GM18519 (cell line): ENCODE measurements at regions not wholly inside any gene's neighbourhood (a gene's known extent, or its start where the extent isn't known, plus 50 kb on each side); places are given as distances from the start of the nearest gene placed in this dataset.
"Not testable (repeated sequence)": the region's sequence is repeated elsewhere in the genome, so short reads cannot be mapped to it uniquely, and the experiment has no call there.

Experiments used
- ATAC-seq: cut with Tn5 transposase; IDR thresholded peaks from one replicate; pipeline ENCODE4 v1.9.1; 2021; ENCODE audit warnings: mild to moderate bottlenecking, moderate library complexity; ENCODE audit not compliant: unreplicated experiment, low FRiP score

DNA sequence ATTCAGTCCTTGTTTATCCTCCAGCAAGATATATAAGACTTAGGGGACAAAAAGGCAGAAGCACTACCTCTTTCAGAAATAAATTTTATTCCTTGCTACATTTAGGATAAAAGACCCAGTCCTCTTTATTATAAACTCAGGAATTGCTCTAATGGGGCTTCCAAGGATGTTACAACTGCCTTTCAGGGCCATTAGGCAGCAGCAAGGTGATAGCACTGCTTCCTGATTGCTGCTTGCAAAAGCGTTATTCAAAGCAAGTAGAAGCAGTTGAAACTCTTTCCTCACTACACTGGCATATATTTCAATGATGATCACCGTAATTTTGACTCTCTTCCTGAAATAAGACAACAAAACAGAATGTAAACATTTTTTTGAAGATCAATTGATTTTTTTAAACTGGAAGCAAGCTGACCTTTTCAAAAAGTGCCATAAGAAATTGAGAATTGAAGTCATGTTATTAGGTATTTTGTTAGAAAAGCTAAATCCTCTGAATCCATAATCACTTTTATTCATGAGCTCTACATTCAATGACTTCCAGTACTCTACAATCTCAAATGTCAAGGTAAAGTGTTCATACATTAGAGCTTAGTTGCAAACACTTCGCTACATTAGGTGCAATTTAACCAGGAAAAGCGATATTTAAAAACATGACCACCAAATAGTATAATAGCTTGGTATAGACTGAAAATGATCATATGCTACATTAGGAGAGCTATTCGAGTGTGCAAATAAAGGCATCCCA is 233.4 kb upstream of the SYT10 start:
- ATAC-seq: no peak

GRCh38 chr12:33676866-33677265 is 237.2 kb upstream of the SYT10 start:
- ATAC-seq: no peak

DNA sequence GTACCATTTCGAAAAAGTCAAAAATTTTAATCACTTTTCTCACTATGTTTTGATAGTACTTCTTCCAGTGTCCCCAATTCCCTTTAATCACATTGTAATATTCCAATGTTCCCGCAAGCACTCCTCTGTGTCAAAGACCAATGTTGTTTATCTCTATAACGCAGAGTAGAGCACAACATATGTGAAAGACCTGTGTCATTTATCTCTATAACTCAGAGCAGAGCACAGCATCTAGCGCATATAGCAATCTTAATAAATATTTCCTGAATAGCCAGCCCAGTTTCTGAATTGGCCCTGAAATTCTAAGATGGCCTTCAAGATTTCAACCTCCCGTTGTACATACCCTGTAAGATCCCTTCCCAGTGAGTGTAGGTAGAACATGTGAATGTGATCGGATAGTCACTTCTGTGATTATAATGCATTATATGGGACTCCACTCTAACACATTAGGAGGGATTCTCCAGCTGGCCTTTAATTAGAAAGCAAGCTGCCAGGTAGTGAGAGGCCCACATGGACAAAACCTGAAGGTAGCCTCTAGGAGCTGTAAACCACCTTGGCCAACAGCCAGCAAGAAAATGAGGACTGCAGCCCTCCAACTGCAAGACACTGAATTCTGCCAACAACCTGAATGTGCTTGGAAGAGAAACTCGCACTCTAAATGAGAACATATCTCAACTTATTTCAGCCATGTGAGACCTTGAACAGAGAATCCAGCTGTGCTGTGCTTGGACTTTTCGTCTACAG is 238.8 kb upstream of the SYT10 start:
- ATAC-seq: no peak

GRCh38 chr12:33690562-33690961 is 250.9 kb upstream of the SYT10 start:
- ATAC-seq: no peak

GRCh38 chr12:33703221-33703620 is 263.6 kb upstream of the SYT10 start:
- ATAC-seq: no peak

- ATAC-seq: no peak
Measured at GRCh38 chr12:33706927-33707326, 267.3 kb upstream of the SYT10 start.

- no peak for ATAC-seq
Measured at GRCh38 chr12:33708935-33709334, 269.3 kb upstream of the SYT10 start.

GRCh38 chr12:33710548-33710947 is 270.9 kb upstream of the SYT10 start:
- ATAC-seq: no peak

DNA sequence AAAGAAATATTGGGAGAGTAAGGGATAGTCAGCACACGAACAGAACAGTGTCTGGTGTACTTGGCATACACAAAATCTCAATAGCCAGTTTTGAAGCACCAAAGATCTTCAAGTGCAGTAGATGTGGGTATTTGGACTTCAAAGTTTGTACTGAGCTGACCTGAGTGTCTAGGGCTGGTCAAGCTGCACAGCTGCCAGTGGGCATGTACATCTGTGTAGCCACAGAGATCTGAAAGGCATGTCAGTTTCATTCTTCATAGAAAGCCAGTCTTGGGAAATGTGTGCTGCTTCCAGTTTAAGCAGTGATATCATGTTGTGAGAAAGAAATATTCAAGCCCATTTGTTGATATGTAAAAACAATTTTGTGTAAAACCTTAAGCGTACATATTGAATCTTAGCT is 279.0 kb upstream of the SYT10 start:
- ATAC-seq: no peak

DNA sequence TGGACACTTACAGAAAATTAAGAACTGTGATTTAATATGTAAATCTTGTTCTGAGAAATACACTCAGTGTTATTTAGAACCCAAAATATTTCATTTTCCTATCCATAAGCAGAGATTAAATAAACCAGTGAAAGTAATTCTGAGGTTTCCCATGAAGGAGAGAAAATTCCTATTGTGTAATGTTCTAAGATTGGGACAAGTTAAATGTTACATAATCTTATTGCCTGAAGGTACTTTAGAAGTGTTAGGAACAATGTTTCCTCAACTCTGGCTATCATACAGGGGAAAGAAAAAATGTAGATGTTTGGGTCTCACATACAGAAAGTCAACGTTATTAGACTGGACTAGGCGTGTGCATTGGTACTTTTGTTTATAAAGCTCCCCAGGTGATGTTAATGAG is 281.9 kb upstream of the SYT10 start:
- no peak for ATAC-seq

- no peak for ATAC-seq
Measured at GRCh38 chr12:33724867-33725266, 285.2 kb upstream of the SYT10 start.

GRCh38 chr12:33734871-33735270 is 287.4 kb upstream of the ALG10 start:
- no peak for ATAC-seq

DNA sequence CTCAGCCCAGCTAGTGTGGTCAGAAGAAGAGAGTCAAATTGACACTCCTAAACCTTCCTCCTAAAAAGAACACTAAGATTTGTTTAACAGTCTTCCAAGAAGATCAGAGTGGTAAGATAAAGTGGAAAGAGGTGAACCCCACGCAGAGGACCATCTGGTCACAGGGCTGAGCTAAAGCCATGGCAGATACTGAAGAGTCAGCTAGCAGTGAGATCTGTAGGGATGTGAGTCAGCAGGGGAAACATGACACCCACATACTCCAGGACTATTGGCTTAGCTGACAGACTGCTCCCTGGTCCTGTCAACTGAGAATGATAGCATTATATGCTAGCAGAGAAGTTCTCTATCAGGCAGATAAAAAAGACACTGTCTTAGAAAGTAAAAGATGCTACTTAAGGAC is 269.4 kb upstream of the ALG10 start:
- no peak for ATAC-seq

- ATAC-seq: no peak
Measured at GRCh38 chr12:33757701-33758100, 264.6 kb upstream of the ALG10 start.

DNA sequence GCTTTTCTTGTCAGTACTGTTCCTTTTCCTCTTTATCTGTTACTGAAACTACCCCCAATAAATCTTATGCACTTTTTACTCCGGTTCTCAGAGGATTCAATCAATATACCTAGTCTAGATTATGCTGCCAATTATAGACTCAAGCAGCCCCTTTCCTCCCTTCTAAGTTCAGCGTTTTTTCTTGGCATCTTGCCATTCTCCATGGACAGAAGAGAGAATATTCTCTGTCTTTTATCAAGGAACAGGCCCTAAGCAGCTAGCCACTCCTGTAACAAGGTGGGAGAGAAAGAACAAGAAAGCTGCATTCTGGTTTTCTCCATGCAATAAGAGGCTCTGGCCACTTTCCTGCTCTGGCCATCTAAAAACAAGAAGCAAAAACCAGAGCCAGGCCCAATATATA is 263.0 kb upstream of the ALG10 start:
- no peak for ATAC-seq

GRCh38 chr12:33763331-33763730 is 259.0 kb upstream of the ALG10 start:
- no peak for ATAC-seq

GRCh38 chr12:33770652-33771051 is 251.6 kb upstream of the ALG10 start:
- no peak for ATAC-seq

DNA sequence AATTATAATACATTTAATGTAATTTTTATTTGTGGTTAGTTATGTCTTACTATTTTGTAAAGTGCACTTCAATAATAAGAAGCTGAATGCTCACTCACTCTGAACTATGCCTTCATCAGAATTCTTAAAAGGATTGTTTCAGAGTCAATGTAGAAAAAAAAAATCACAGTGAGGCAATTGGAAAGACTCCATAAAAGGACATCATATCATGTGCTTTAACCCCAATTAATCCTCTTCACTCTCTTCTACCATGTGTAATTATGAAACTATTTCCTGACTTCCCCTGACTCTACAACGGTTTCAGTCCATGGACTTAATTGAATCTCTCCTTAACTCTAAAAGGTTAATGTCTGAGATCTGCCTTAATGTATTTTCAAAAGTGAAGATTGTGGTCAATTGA is 250.4 kb upstream of the ALG10 start:
- no peak for ATAC-seq

- not testable (repeated sequence) for ATAC-seq
Measured at GRCh38 chr12:33773091-33773490, 249.2 kb upstream of the ALG10 start.

- ATAC-seq: no peak
Measured at GRCh38 chr12:33786532-33786931, 235.8 kb upstream of the ALG10 start.

DNA sequence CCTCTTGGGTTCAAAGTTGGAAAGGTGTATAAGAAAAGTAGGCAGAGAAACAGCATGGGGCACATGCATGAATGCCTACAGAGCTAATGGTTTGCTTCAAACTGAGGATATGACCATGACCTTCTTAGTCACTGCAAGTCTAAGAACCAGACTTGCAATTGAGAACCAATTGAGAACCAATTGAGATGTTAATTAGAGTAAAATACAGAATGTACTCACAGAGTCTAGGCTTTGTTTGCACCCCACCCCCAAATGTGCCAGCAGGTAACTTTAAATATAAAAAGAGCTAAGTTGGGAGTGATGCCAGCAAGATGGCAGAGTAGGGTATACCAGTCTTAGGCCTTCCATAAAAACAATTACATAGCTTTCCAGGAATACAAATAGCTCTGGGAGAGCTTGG is 227.3 kb upstream of the ALG10 start:
- no peak for ATAC-seq

- no peak for ATAC-seq
Measured at GRCh38 chr12:33795536-33795935, 226.8 kb upstream of the ALG10 start.
